Lower leg skin (tissue), 3 donors: ENCODE measurements at regions not wholly inside any gene's neighbourhood (a gene's known extent, or its start where the extent isn't known, plus 50 kb on each side); places are given as distances from the start of the nearest gene placed in this dataset.

Experiments used
- POLR2A ChIP-seq, 2 donors: fragments of 450-650 bp; IDR thresholded peaks; one replicate each; pipeline ENCODE4 v1.6.1; 2016 to 2017; ENCODE audit warnings: antibody characterized with exemption in 2 of 2, mild to moderate bottlenecking in 1 of 2, moderate library complexity in 1 of 2
- TF ChIP-seq, protein P1 (sequence below), 3 donors: fragments of 450-650 bp; IDR thresholded peaks; one replicate each; pipeline ENCODE4 v1.5.1; 2016; ENCODE audit warnings: antibody characterized with exemption in 3 of 3, mild to moderate bottlenecking in 3 of 3, moderate library complexity in 2 of 3

DNA sequence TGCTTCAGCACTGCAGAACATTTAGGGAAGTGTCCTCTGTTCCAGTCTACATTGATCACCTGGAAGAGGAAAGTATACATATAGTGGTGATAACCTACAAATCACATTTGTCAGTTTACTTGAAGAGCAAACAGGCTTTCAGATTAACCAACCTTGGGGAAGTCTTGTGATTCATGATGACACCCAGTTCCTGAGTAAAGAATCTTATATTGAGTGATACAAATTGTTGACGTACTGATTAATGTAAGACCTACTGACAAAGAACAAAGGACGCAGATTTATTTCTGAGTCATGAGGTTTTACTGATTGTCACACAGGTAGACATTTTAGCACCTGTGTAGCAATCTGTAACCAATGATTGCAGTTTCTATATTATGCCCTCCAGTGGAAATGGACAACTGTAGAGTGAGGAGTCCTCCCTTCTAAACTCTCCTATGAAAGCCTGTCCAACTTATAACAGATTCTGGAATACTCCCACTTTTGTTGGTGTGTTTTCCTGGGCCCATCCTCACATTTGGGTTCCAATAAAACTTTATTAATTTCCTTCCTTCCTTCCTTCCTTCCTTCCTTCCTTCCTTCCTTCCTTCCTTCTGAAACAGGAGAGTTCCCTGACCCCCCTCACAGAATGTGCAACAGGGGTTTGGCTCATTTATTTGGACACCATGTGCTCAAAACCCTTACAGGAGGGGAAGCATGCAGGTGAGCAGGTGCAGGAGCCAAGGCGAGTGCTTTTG, 113.5 kb downstream of the SLC35B3 start:
- TF ChIP-seq, protein P1, sequence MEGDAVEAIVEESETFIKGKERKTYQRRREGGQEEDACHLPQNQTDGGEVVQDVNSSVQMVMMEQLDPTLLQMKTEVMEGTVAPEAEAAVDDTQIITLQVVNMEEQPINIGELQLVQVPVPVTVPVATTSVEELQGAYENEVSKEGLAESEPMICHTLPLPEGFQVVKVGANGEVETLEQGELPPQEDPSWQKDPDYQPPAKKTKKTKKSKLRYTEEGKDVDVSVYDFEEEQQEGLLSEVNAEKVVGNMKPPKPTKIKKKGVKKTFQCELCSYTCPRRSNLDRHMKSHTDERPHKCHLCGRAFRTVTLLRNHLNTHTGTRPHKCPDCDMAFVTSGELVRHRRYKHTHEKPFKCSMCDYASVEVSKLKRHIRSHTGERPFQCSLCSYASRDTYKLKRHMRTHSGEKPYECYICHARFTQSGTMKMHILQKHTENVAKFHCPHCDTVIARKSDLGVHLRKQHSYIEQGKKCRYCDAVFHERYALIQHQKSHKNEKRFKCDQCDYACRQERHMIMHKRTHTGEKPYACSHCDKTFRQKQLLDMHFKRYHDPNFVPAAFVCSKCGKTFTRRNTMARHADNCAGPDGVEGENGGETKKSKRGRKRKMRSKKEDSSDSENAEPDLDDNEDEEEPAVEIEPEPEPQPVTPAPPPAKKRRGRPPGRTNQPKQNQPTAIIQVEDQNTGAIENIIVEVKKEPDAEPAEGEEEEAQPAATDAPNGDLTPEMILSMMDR (IDR thresholded peaks at IDR 0.05), result no peak
- no peak for TF ChIP-seq POLR2A (IDR thresholded peaks at IDR 0.05)
